Naive B cell (primary cell): ENCODE measurements at regions not wholly inside any gene's neighbourhood (a gene's known extent, or its start where the extent isn't known, plus 50 kb on each side); places are given as distances from the start of the nearest gene placed in this dataset.
"Not testable (repeated sequence)": the region's sequence is repeated elsewhere in the genome, so short reads cannot be mapped to it uniquely, and the experiment has no call there.

Experiments
- ATAC-seq, 2 donors: fragments of 150-1000 bp; cut with Tn5 transposase; 2 replicates each; pipeline ENCODE4 v1.10.0; 2021; ENCODE audit warnings: low read depth in 2 of 2, mild to moderate bottlenecking in 2 of 2, moderate library complexity in 2 of 2
- DNase-seq: peaks from one replicate; pipeline ENCODE4 v3.0.0; 2022
- H3K27ac Mint-ChIP-seq, 6 donors: one replicate each; pipeline ENCODE4 v1.8.0; 2020 to 2022; ENCODE audit warnings: mild to moderate bottlenecking in 6 of 6, mixed read lengths in 6 of 6, moderate library complexity in 5 of 6, inconsistent platforms in 2 of 6
- H3K27me3 Mint-ChIP-seq, 3 donors: one replicate each; pipeline ENCODE4 v1.8.0; 2021 to 2022; ENCODE audit warnings: mixed read lengths in 3 of 3, mild to moderate bottlenecking in 1 of 3
- H3K36me3 Mint-ChIP-seq, 2 donors: one replicate each; pipeline ENCODE4 v1.8.0; 2020 to 2022; ENCODE audit warnings: mixed read lengths in 2 of 2, inconsistent platforms in 1 of 2, mild to moderate bottlenecking in 1 of 2
- H3K4me1 Mint-ChIP-seq, 3 donors: one replicate each; pipeline ENCODE4 v1.8.0; 2020 to 2022; ENCODE audit warnings: mixed read lengths in 3 of 3, inconsistent platforms in 1 of 3, mild to moderate bottlenecking in 1 of 3, moderate library complexity in 1 of 3
- H3K4me3 Mint-ChIP-seq, 8 donors: one replicate each; pipeline ENCODE4 v1.8.0; 2020 to 2022; ENCODE audit warnings: mild to moderate bottlenecking in 8 of 8, mixed read lengths in 8 of 8, moderate library complexity in 8 of 8, inconsistent platforms in 2 of 8
- H3K9me3 Mint-ChIP-seq, 7 donors: one replicate each; pipeline ENCODE4 v1.8.0; 2020 to 2022; ENCODE audit warnings: mixed read lengths in 7 of 7, mild to moderate bottlenecking in 5 of 7, inconsistent platforms in 2 of 7, moderate library complexity in 1 of 7

DNA sequence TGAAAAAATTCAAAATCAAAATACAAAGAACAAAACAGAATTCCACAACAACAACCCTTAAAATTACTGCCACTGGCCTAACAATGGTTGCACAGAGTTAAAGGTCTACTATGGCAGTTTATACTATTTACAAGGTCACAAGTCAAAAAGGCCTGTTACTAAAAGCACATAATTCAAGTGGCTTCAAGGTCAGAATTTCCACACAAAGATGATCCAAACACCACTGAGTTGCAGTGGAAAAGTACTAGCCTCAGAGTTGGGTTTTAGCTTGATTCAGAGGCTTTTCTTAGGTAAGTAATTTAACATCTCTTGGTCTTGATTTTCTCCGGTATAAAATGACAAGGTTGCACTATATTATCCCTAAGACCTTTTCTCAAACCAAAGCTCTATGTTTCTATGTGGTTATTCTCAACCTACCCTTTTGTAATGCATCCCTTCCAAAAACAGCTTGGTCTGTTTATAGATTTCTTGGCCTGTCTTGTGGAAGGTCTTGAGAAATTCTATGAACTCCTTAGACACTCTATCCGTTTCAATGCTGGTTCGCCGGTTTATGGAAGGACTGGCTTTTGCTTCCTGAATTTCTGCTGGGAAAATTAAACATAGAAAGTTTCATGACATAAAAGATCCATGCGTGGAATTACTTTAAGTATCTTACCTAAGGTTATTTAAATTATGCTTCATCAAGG is 69.5 kb downstream of the MDH2 start:
- not testable (repeated sequence) for H3K27ac Mint-ChIP-seq, ATAC-seq, DNase-seq, H3K27me3 Mint-ChIP-seq, H3K4me3 Mint-ChIP-seq, H3K4me1 Mint-ChIP-seq, H3K9me3 Mint-ChIP-seq, H3K36me3 Mint-ChIP-seq

DNA sequence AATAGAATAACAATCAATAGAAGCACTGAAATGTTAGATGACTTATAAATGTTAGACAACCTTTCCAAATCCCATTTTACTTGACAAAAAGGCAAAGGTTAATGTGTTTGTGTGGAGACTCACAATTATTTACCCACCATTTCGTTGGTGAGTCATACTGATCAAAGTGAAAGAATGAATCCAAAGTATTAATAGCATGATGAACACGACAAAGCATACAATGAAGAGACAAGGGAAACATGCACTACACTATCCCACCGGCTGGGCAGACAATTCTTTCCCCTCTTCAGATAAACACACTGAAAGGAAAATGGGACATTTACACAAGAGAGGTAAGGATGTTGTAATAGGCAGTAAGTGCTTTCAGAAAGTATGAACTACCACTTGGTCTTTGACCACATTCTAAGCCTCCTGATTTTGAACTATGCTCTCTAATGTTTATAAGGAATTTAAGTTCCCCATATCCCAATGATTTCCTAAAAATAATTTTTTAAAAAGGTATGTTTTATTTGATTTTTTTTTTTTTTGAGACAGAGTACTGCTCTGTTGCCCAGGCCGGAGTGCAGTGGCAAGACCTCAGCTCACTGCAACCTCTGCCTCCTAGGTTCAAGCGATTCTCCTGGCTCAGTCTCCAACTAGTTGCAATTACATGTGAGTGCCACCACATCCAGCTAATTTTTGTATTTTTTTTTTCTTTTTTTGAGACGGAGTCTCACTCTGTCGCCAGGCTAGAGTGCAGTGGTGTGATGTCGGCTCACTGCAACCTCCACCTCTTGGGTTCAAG is 70.5 kb downstream of the MDH2 start:
- not testable (repeated sequence) for H3K4me1 Mint-ChIP-seq, H3K36me3 Mint-ChIP-seq, ATAC-seq, H3K4me3 Mint-ChIP-seq, H3K9me3 Mint-ChIP-seq, H3K27ac Mint-ChIP-seq, DNase-seq, H3K27me3 Mint-ChIP-seq

DNA sequence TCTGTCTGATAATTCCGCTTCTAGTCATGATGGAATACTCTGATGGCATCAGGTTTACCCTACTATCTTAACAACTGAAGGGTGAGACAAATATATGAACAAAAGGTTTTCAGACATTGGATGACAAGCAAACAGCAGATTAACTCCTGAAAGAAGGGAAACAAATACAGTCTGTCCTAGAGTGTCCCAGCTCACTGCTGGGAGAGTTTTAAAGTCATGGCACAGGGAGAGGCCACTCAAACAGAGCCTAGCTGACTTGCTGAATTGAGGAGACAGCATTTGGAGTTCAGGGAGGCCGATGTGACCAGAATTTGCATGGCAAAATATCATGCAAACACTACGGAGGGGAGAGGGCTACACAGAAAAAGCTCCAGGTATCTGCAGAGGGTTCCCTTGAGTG is 73.1 kb downstream of the MDH2 start:
- Mint-ChIP-seq H3K27ac (no peak overlapping the region), H3K9me3 (no peaks in the 10 kb centered on the region)
- ATAC-seq: no peak

DNA sequence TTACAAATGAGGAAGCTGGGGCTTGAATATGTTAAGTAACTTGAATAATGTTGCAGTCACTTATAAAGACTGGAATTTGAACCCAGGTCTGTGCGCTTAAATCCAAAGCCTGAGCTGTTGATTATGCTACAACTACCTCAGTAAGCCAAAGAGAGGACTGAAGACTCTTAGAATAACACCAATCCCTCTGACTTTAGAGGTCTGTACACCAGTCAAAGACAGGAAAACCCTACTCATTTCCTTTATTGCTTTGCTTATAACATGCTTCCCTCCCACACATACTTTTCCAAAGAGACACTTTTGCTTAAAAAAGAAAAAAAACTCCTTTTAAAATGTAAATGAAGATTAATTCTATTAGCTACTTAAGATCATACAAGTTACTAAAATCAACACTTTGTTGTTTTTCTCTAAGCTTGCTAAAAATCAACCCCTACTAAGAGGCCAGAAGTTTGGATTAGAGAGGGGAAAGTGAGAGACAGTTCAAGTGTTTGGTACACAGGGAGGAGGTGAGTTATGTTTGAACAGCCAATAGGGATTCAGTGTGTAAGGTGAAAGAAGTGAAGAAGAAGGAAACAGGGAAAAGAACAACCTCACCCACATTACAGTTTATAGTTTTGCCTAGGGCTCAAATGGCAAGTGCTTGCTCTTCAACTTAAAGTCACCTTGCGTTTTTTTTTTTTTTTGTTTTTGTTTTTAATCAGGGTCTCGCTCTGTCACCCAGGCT is 74.8 kb downstream of the MDH2 start:
- H3K4me3 Mint-ChIP-seq: no peak overlapping the region
- DNase-seq: no peak
- ATAC-seq: no peak
- no peak overlapping the region for H3K27ac Mint-ChIP-seq
- H3K4me1 Mint-ChIP-seq: no peaks in the 10 kb centered on the region
- H3K36me3 Mint-ChIP-seq: no peaks in the 10 kb centered on the region
- H3K27me3 Mint-ChIP-seq: no peaks in the 10 kb centered on the region
- H3K9me3 Mint-ChIP-seq: no peaks in the 10 kb centered on the region

More for the DNA sequence above, 73.1 kb downstream of the MDH2 start:
- Mint-ChIP-seq H3K27me3 (no peaks in the 10 kb centered on the region), H3K4me1 (no peaks in the 10 kb centered on the region), H3K4me3 (no peak overlapping the region), H3K36me3 (no peaks in the 10 kb centered on the region)
- DNase-seq: no peak

DNA sequence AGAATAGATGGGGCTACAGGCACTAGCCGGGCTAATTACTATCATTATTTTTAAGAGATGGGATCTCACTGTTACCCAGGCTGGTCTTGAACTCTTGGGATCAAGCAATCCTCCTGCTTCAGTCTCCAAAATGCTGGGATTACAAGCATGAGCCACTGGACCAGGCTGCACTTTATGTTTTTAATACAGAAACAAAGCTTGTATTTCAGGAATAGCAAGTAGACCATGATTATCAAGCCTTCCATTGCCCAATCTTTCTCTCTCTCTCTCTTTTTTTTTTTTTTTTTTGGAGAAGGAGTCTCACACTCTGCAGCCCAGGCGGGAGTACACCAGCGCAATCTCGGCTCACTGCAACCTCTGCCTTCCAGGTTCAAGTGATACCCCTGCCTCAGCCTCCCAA is 75.4 kb downstream of the MDH2 start:
- H3K4me1 Mint-ChIP-seq: no peaks in the 10 kb centered on the region
- no peaks in the 10 kb centered on the region for H3K9me3 Mint-ChIP-seq
- no peak for DNase-seq
- no peaks in the 10 kb centered on the region for H3K36me3 Mint-ChIP-seq
- H3K27ac Mint-ChIP-seq: peak overlapping the region in 1 of 6 donors; percentile 67
- ATAC-seq: no peak
- no peaks in the 10 kb centered on the region for H3K27me3 Mint-ChIP-seq
- no peak overlapping the region for H3K4me3 Mint-ChIP-seq

DNA sequence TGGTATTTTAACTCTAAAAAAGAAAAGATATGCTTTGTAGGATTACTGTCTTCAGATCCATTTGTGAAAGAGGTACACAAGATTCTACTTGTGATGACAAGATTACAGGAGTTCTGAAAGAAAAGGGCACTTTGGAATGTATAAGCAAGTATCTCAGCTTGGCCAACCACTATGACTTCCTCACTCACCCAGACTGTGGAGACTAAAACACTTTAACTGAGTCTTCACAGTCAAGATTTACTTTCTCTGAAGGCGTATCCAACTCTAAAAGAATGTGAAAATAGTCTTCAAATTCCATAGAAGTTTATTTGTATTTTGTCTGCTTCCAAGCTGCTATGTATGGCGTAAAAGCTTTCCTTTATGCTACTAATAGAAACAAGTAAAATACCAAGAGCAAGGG is 76.1 kb upstream of the SRRM3 start:
- Mint-ChIP-seq H3K4me3 (no peak overlapping the region), H3K4me1 (no peaks in the 10 kb centered on the region), H3K9me3 (no peaks in the 10 kb centered on the region), H3K36me3 (no peaks in the 10 kb centered on the region), H3K27ac (no peak overlapping the region), H3K27me3 (peaks cover 0 to 11% (median 5%) of the 10 kb centered on the region in 3 donors)
- DNase-seq (no peak), ATAC-seq (no peak)

DNA sequence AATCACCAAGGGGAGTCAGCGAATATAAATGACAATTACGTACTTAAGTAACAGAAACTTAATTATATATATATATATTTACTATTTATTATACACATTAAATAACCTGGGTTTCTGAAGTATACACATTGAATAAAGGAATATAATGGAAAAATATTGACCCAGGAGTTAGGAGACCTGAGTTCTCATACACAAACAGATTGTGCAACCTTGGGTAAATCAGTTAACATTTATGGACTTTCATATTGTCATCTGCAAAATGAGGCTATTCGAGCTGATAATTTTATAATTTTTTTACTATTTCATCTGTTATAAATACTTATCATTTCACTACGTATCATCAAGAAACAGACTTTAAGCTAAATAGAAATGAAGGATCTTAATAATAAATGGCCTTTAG is 75.1 kb upstream of the SRRM3 start:
- Mint-ChIP-seq H3K4me3 (no peak overlapping the region), H3K9me3 (no peaks in the 10 kb centered on the region), H3K27ac (no peak overlapping the region), H3K4me1 (no peaks in the 10 kb centered on the region), H3K27me3 (peaks cover 0 to 11% (median 5%) of the 10 kb centered on the region in 3 donors), H3K36me3 (no peaks in the 10 kb centered on the region)
- no peak for ATAC-seq
- no peak for DNase-seq

DNA sequence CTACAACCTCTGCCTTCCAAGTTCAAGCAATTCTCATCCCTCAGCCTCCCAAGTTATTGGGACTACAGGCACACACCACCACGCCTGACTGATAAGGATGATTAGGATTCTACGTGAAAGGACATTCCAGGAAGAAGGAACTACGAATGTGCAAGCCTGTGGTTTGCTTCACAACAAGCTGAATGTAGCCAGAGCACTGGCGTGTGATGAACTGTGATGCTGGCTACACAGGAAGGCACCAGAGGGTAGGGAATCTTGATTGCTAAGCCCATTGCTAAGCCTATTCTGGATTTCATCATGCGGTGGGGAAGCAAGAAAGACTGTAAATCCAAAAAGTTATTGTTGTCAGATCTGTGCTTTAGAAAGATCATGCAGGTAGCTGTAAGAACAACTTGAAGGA is 72.3 kb upstream of the SRRM3 start:
- no peak for ATAC-seq
- H3K27ac Mint-ChIP-seq: no peak overlapping the region
- no peaks in the 10 kb centered on the region for H3K36me3 Mint-ChIP-seq
- peaks cover 0 to 11% (median 5%) of the 10 kb centered on the region in 3 donors for H3K27me3 Mint-ChIP-seq
- H3K4me3 Mint-ChIP-seq: no peak overlapping the region
- H3K4me1 Mint-ChIP-seq: peaks cover 10 to 13% (median 10%) of the 10 kb centered on the region in 3 donors
- no peaks in the 10 kb centered on the region for H3K9me3 Mint-ChIP-seq
- no peak for DNase-seq

DNA sequence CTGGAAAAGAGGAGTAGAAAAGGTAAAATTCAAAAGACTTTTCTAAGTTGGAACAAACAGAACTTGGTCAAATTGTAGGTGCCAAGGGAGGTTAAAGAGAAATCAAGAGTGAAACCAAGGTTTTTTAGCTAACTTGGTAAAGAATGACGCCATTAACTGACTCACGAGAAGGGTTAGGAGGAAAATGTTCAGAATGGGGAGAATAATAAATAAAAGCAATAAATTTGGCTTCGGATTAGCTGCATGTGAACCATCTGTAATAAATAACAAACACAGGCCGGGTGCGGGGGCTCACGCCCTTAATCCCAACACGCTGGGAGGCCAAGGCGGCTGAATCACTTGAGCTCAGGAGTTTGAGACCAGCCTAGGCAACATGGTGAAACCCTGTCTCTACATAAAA is 71.9 kb upstream of the SRRM3 start:
- Mint-ChIP-seq H3K9me3 (no peaks in the 10 kb centered on the region), H3K36me3 (no peaks in the 10 kb centered on the region)

DNA sequence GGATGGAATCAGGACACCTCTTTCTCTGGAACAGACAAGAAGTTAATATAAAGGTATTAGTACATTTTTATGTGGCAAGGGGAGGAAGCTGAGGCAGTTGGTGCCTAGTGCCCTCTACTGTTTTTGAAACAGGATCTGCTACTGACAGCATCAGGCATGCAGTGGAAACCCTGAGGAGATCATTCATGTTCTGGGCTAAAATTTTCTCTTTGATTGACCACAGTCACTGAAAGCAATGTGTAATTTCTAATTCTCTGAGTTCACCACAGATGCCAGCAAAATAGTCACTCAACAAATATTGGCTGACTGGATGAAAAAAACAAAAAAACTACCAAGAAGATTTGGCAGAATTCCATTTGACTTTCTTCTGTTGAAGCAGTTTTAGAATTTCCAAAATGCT is 71.0 kb upstream of the SRRM3 start:
- ATAC-seq, DNase-seq, H3K36me3 Mint-ChIP-seq, H3K4me3 Mint-ChIP-seq, H3K9me3 Mint-ChIP-seq, H3K27ac Mint-ChIP-seq: not testable (repeated sequence)
- Mint-ChIP-seq H3K27me3 (peaks cover 0 to 11% (median 5%) of the 10 kb centered on the region in 3 donors), H3K4me1 (peaks cover 10 to 13% (median 10%) of the 10 kb centered on the region in 3 donors)

More for the DNA sequence above, 71.9 kb upstream of the SRRM3 start:
- Mint-ChIP-seq H3K27me3 (peaks cover 0 to 11% (median 5%) of the 10 kb centered on the region in 3 donors), H3K27ac (no peak overlapping the region), H3K4me1 (peaks cover 10 to 13% (median 10%) of the 10 kb centered on the region in 3 donors), H3K4me3 (no peak overlapping the region)
- no peak for ATAC-seq
- DNase-seq: no peak

DNA sequence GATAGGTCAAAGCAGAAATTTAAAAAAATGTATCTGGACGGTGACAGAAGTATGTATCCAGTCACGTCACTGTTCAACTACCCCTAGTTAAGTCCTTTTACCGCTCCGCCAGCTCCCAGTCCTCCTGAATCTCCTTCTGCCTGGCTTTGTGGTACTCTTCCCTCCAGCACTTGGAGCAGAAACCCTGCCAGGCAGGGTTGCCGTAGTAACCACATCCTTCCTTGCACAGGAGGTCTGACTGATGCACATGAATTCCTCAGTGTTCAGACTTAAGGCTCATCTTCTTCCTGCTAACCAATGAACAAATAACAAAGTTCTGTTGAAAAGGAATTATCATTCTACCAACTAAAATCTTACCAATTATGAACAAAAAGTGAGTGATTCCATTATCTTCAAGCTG is 69.8 kb upstream of the SRRM3 start:
- not testable (repeated sequence) for H3K9me3 Mint-ChIP-seq, H3K27ac Mint-ChIP-seq, DNase-seq, H3K36me3 Mint-ChIP-seq, ATAC-seq
- peaks cover 10 to 13% (median 10%) of the 10 kb centered on the region in 3 donors for H3K4me1 Mint-ChIP-seq
- H3K27me3 Mint-ChIP-seq: peaks cover 0 to 16% (median 6%) of the 10 kb centered on the region in 3 donors
- H3K4me3 Mint-ChIP-seq: peak overlapping the region in 1 of 8 donors; percentile 21

DNA sequence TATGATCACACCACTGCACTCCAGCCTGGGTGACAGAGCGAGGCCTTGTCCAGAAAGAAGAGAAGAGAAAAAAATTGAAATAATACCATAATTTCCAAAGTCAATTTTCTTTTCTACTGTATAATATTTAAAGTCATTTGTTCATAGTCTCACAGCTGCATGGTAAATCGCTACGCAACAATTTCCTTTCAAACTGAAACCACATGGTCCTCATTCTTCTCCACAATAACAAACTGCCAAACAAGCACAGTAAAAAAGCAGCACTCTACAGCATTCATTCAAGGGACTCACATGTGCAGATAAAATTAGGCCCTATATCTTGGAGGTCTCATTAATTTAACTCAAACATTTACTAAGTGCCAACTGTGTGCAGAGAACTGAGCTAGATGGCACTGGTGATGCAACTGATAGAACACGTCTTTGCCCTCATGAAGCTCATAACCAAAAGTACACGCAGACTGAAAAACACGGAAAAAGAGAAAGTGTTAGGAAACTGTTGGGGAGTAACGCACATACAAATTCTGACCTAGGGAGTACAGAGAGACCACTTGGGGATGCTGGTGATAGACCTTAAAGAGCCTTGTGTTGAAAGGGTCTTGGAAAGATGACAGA is 68.4 kb upstream of the SRRM3 start:
- H3K4me1 Mint-ChIP-seq: peaks cover 10 to 13% (median 10%) of the 10 kb centered on the region in 3 donors
- H3K27ac Mint-ChIP-seq: peak overlapping the region in 3 of 6 donors; percentile 26 to 54 (median 32)
- ATAC-seq (peak in 1 of 2 donors; percentile 27), DNase-seq (no peak)
- no peaks in the 10 kb centered on the region for H3K9me3 Mint-ChIP-seq
- H3K4me3 Mint-ChIP-seq: peak overlapping the region; percentile 2 to 84 (median 61)
- H3K36me3 Mint-ChIP-seq: no peaks in the 10 kb centered on the region
- H3K27me3 Mint-ChIP-seq: peaks cover 0 to 22% (median 12%) of the 10 kb centered on the region in 3 donors

DNA sequence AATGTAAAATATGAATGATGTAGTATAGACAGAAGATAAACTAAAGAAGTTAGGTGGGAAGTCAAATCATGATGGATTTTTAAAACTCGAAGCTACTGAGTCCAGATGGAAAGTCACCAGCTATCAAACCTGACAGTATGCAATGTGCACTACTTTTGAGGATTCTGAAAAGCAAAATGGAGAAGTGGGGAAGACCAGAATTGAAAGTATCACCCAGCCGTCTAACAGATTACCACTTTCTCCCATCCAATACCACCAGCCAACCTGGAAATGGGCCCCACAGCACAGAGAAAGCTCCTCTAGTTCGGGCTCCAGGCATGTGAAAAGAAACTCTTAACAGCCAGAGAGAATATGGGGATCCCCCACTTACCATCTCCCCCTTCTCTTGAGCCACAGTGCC is 67.9 kb upstream of the SRRM3 start:
- ATAC-seq (peak in 1 of 2 donors; percentile 48), DNase-seq (no peak)
- Mint-ChIP-seq H3K27me3 (peaks cover 0 to 22% (median 12%) of the 10 kb centered on the region in 3 donors), H3K36me3 (no peaks in the 10 kb centered on the region), H3K27ac (peak overlapping the region in 3 of 6 donors; percentile 26 to 54 (median 32)), H3K9me3 (no peaks in the 10 kb centered on the region), H3K4me3 (peak overlapping the region in 7 of 8 donors; percentile 2 to 84 (median 64)), H3K4me1 (peaks cover 10 to 13% (median 10%) of the 10 kb centered on the region in 3 donors)
